DND-41 (cell line): ENCODE measurements at regions not wholly inside any gene's neighbourhood (a gene's known extent, or its start where the extent isn't known, plus 50 kb on each side); places are given as distances from the start of the nearest gene placed in this dataset.
"Not testable (repeated sequence)": the region's sequence is repeated elsewhere in the genome, so short reads cannot be mapped to it uniquely, and the experiment has no call there.

Source experiments
- ATAC-seq: fragments of 200-7000 bp; cut with Tn5 transposase; 3 replicates; pipeline ENCODE4 v1.9.1; 2021; ENCODE audit warnings: low read depth; ENCODE audit not compliant: insufficient read depth
- DNase-seq: peaks from one replicate; pipeline ENCODE4 v3.0.0-alpha.2; 2020
- H2AFZ ChIP-seq: 2 replicates; pipeline ENCODE4 v1.6.0; 2012; ENCODE audit warnings: low read depth, low read length
- H3K27ac ChIP-seq: 2 replicates; pipeline ENCODE4 v1.5.1; 2012; ENCODE audit warnings: low read length, inconsistent platforms
- H3K27me3 ChIP-seq: fragments of 200-600 bp; sonication (generic); 2 replicates; pipeline ENCODE4 v1.6.0; 2012; ENCODE audit warnings: low read length, mild to moderate bottlenecking, inconsistent platforms; ENCODE audit not compliant: insufficient read depth, poor library complexity
- H3K36me3 ChIP-seq: 2 replicates; pipeline ENCODE4 v1.5.1; 2012; ENCODE audit warnings: low read length, inconsistent platforms; ENCODE audit not compliant: insufficient read depth
- H3K4me1 ChIP-seq: 2 replicates; pipeline ENCODE4 v1.5.1; 2012; ENCODE audit warnings: mild to moderate bottlenecking, low read length; ENCODE audit not compliant: insufficient read depth
- H3K4me2 ChIP-seq: 2 replicates; pipeline ENCODE4 v1.6.0; 2012; ENCODE audit warnings: mild to moderate bottlenecking, moderate library complexity, low read length, inconsistent platforms; ENCODE audit not compliant: insufficient read depth
- H3K4me3 ChIP-seq, 2 experiments: fragments of 200-600 bp in 1 of 2; shearing (Covaris generic) in 1 of 2; 2 replicates each; pipeline ENCODE4 v1.5.1; 2012 to 2016; ENCODE audit warnings: inconsistent platforms in 2 of 2, low read length in 2 of 2, mild to moderate bottlenecking in 2 of 2, low read depth in 1 of 2, moderate library complexity in 1 of 2
- H3K79me2 ChIP-seq: 2 replicates; pipeline ENCODE4 v1.6.0; 2012; ENCODE audit warnings: low read length, inconsistent platforms; ENCODE audit not compliant: insufficient read depth
- H3K9ac ChIP-seq: 2 replicates; pipeline ENCODE4 v1.6.0; 2012; ENCODE audit warnings: low read depth, mild to moderate bottlenecking, inconsistent platforms, low read length, moderate library complexity
- H3K9me3 ChIP-seq: 2 replicates; pipeline ENCODE4 v1.5.1; 2012; ENCODE audit warnings: low read length, moderate library complexity, mild to moderate bottlenecking, inconsistent platforms; ENCODE audit not compliant: insufficient read depth, severe bottlenecking
- H4K20me1 ChIP-seq: 2 replicates; pipeline ENCODE4 v1.6.0; 2012; ENCODE audit warnings: low read length; ENCODE audit not compliant: insufficient read depth
- EZH2 ChIP-seq: IDR thresholded peaks from 3 replicates; pipeline ENCODE4 v1.6.1; 2012; ENCODE audit warnings: borderline replicate concordance, low read depth, mild to moderate bottlenecking, moderate library complexity, low read length, inconsistent platforms; ENCODE audit not compliant: severe bottlenecking
- TF ChIP-seq, protein P1 (sequence below): IDR thresholded peaks from 2 replicates; pipeline ENCODE4 v1.5.1; 2012; ENCODE audit warnings: borderline replicate concordance, low read length, moderate library complexity, mild to moderate bottlenecking; ENCODE audit not compliant: poor library complexity, severe bottlenecking; ENCODE audit errors: extremely low read depth

DNA sequence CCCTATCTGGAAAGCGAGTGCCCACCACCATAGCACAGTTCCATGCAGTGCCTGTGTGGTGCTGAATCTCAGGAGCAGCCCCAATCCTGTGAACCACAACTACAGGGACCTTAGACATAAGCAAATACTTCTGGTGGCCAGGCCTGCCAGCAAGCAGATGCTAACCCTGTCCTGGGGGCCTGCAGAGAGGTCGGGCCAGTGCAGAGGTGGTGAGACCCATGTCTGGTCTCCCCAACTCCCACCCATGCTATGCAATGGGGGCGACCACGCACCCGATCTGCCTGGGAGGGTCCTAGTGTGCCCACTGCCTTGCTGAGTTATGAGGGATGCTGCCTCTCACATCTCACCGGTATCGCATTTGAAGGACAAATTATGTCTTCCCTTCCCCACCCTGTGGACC is 151.6 kb upstream of the ZNF337 start:
- H3K9ac ChIP-seq, result no peak overlapping the region
- peaks cover 8% of the 10 kb centered on the region for H3K79me2 ChIP-seq
- H2AFZ ChIP-seq, result no peak overlapping the region
- no peak for ATAC-seq
- no peaks in the 10 kb centered on the region for H3K27me3 ChIP-seq
- no peak for DNase-seq
- H3K4me2 ChIP-seq, result no peak overlapping the region
- H3K4me1 ChIP-seq, result peaks cover 19% of the 10 kb centered on the region
- H3K9me3 ChIP-seq, result no peaks in the 10 kb centered on the region
- H4K20me1 ChIP-seq, result no peaks in the 10 kb centered on the region; the same call in 1 of the 2 replicates
- TF ChIP-seq EZH2, result no peak
- TF ChIP-seq, protein P1, sequence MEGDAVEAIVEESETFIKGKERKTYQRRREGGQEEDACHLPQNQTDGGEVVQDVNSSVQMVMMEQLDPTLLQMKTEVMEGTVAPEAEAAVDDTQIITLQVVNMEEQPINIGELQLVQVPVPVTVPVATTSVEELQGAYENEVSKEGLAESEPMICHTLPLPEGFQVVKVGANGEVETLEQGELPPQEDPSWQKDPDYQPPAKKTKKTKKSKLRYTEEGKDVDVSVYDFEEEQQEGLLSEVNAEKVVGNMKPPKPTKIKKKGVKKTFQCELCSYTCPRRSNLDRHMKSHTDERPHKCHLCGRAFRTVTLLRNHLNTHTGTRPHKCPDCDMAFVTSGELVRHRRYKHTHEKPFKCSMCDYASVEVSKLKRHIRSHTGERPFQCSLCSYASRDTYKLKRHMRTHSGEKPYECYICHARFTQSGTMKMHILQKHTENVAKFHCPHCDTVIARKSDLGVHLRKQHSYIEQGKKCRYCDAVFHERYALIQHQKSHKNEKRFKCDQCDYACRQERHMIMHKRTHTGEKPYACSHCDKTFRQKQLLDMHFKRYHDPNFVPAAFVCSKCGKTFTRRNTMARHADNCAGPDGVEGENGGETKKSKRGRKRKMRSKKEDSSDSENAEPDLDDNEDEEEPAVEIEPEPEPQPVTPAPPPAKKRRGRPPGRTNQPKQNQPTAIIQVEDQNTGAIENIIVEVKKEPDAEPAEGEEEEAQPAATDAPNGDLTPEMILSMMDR, result no peak
- H3K36me3 ChIP-seq, result peaks cover 6% of the 10 kb centered on the region
- H3K27ac ChIP-seq, result no peak overlapping the region
- no peak overlapping the region for H3K4me3 ChIP-seq

DNA sequence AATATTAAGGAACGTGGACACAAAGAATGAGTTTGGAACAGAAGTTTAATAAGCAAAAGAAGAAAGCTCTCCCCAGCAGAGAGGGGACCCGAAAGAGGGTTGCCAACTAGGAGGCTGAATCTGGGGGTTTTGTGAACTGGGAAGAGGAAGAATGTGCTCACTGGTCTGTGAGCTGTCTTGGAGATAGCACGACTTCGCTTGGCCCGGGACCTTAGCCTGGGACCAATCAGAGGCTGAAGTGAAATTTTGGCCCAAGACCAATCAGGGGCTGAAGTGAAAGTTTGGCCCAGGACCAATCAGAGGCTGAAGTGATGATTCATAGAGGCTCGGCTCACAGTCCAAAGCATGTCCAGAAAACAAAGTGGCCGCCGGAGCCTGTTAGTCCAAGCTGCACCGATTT is 148.0 kb upstream of the ZNF337 start:
- DNase-seq, H3K9ac ChIP-seq, H2AFZ ChIP-seq, H3K9me3 ChIP-seq, H4K20me1 ChIP-seq, ATAC-seq, H3K79me2 ChIP-seq, H3K4me1 ChIP-seq, H3K4me3 ChIP-seq, H3K27ac ChIP-seq, H3K27me3 ChIP-seq, H3K36me3 ChIP-seq, H3K4me2 ChIP-seq: not testable (repeated sequence)

DNA sequence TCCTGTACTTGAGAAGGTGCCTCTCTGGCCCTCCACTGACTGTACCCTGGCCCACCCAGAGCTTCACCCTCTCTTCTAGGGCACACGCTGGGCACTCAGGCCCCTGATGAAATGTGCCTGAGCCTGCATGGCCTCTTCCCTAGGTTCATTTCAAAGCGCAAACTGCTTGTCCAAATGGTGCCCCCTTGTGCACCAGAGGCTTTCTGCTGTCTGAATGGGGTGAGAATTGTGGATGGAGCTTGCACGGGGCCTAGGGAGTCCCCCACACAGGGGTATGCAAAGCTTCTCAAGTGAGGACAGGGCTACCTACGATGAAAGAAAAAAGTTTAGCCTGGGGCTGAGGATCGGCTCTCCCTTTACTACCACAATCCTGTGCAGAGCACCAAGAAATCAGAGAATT is 116.9 kb upstream of the ZNF337 start:
- ATAC-seq, H3K27ac ChIP-seq, H3K4me1 ChIP-seq, DNase-seq, H4K20me1 ChIP-seq, H2AFZ ChIP-seq, H3K27me3 ChIP-seq, H3K4me3 ChIP-seq, H3K79me2 ChIP-seq, H3K36me3 ChIP-seq, H3K9ac ChIP-seq, H3K9me3 ChIP-seq, H3K4me2 ChIP-seq: not testable (repeated sequence)

DNA sequence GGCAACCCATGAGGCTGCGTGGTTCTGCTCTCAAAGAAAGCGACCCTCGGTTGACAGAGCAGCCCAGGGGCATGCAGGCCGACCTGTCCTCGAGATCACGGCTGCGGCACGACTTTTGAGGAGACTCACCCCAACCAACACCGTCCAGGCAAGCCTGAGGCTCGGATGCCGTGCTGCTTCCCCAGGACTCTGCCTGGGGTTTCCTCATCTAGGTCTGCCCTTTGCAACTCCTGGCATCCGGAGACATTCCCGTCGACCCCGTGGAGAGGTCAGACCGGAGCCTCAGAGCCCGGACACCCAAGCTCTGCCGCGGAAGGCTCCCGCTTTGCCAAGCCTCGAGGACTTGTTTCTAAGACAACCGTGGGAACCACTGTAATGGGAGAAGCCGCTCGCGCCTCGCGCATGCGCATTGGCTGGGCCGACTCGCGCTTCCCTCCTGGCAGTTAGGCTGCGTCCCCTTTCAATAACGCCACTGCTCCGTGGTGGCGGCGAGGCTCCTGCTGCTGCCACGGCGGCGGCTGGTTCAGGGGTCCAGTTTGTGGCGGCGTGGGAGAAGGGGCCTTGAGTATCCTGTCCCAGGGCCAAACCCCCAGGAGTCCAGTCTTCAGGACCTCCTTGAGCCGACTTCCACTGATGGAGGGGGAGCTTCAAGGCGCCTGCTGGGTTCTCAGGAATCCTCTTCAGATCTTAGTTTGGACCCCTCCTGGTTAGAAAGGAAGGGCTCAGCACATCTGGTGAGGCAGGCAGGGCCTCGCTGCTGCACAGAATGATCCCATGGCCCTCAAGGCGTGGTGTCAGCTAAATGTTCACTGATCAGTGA is 101.7 kb upstream of the ZNF337 start:
- not testable (repeated sequence) for ATAC-seq, H2AFZ ChIP-seq

DNA sequence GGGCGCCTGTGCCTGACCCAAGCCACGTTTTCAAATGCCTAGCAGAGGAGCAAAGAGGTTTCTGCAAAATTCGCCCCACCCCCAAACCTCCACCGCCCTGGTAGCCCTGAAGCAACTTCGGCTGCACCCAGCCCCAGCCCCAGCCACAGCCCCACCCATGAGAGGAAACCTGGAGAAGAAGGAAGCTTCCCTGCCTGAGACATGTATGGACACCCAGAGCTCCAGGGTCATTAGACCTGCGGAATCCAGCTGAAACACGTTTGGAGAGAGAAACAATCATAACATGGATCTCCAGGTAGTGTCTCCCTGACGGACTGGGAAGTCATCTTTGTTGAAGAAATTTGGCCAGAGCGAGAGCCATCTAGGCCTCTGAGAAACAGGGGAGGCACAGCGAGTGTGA is 100.4 kb upstream of the ZNF337 start:
- H2AFZ ChIP-seq, H3K4me2 ChIP-seq, DNase-seq, H3K27me3 ChIP-seq, ATAC-seq, H3K4me1 ChIP-seq, H3K27ac ChIP-seq, H3K9ac ChIP-seq, H3K79me2 ChIP-seq, H3K36me3 ChIP-seq, H4K20me1 ChIP-seq, H3K4me3 ChIP-seq, H3K9me3 ChIP-seq: not testable (repeated sequence)

More for the DNA sequence above, 101.7 kb upstream of the ZNF337 start:
- not testable (repeated sequence) for H3K9me3 ChIP-seq, H3K27me3 ChIP-seq, H3K4me2 ChIP-seq, H4K20me1 ChIP-seq, DNase-seq, H3K79me2 ChIP-seq, H3K9ac ChIP-seq, H3K36me3 ChIP-seq, H3K27ac ChIP-seq, H3K4me1 ChIP-seq, H3K4me3 ChIP-seq

DNA sequence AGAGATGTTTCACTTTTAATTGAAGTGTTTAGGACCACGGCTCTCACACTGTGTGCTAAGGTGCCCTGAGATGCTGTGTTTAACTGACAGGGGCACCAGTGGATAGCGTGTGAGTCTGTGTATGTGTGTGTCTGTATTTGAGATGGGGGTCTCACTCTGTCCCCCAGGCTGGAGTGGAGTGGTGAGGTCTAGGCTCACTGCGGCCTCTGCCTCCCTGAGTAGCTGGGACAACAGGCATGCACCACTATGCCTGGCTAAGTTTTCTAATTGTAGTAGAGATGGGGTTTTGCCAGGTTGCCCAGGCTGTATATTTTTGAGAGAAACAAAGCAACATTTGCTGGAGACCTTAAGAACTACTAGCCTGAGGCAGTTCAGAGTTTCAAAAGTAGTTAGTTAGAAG is 80.6 kb upstream of the ZNF337 start:
- not testable (repeated sequence) for H3K4me2 ChIP-seq, H3K27me3 ChIP-seq, H3K27ac ChIP-seq, H4K20me1 ChIP-seq, H3K4me1 ChIP-seq, DNase-seq, H3K79me2 ChIP-seq, H3K9ac ChIP-seq, H3K4me3 ChIP-seq, H3K36me3 ChIP-seq, ATAC-seq, H2AFZ ChIP-seq, H3K9me3 ChIP-seq

DNA sequence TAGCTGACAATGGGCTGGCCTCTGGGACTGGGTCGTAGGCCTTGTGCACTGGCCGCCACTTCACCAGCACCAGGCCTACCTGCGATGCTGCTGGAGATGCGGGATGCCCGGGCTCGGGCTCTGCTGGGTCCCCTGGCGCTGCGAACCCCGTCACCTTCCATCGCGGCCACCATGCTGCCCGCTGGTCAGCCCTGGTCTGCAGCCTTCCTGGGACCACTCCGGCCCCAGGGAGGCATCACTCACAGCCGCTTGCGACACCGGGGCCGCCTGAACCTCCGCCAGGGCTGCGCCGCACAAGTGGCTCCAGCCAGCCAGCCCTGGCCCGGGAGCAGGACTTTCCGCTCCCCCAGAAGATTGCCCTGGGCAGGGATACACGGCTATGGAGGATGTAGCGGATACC is 78.1 kb upstream of the ZNF337 start:
- H3K9ac ChIP-seq, H4K20me1 ChIP-seq, H3K4me3 ChIP-seq, H3K36me3 ChIP-seq, H3K79me2 ChIP-seq, H3K27me3 ChIP-seq, H2AFZ ChIP-seq, H3K4me1 ChIP-seq, H3K4me2 ChIP-seq, H3K9me3 ChIP-seq, ATAC-seq, H3K27ac ChIP-seq, DNase-seq: not testable (repeated sequence)
